A673 (cell line): ENCODE measurements at regions not wholly inside any gene's neighbourhood (a gene's known extent, or its start where the extent isn't known, plus 50 kb on each side); places are given as distances from the start of the nearest gene placed in this dataset.

ENCODE experiments used
- BruUV-seq: library from RNA; stranded (reverse); fragments of 400-500 nt; replicated peaks from 2 replicates; lab custom pipeline; 2021; lab: Mats Ljungman, UMichigan
- CTCF ChIA-PET: fragments of 300-600 bp; sonication (Branson Sonifier 250); formaldehyde crosslinking; loops from one replicate; lab custom pipeline; 2022; ENCODE audit warnings: antibody characterized with exemption; lab: Charles Lee
- POLR2A ChIA-PET: fragments of 300-600 bp; sonication (Branson Sonifier 250); formaldehyde crosslinking; loops from one replicate; lab custom pipeline; 2022; ENCODE audit warnings: antibody characterized with exemption; ENCODE audit not compliant: low non-redundant PET; lab: Charles Lee
- DNase-seq: peaks from one replicate; pipeline ENCODE4 v3.0.0-alpha.2; 2015; ENCODE audit warnings: low spot score
- H3K27ac ChIP-seq: fragments of 200-600 bp; sonication (generic); 2 replicates; pipeline ENCODE4 v1.5.1; 2016; ENCODE audit warnings: mixed run types, low read depth, mild to moderate bottlenecking, mixed read lengths, antibody characterized with exemption, low read length; ENCODE audit not compliant: poor library complexity, severe bottlenecking
- H3K27me3 ChIP-seq: fragments of 200-600 bp; sonication (generic); replicated peaks from 2 replicates; pipeline ENCODE4 v1.6.1; 2017; ENCODE audit warnings: mixed run types, low read depth, mild to moderate bottlenecking, mixed read lengths, antibody characterized with exemption, low read length; ENCODE audit not compliant: insufficient read depth, poor library complexity
- H3K36me3 ChIP-seq: fragments of 200-600 bp; sonication (generic); 2 replicates; pipeline ENCODE4 v1.6.1; 2016; ENCODE audit warnings: mixed run types, mild to moderate bottlenecking, mixed read lengths, antibody characterized with exemption, low read length; ENCODE audit not compliant: insufficient read depth, poor library complexity, severe bottlenecking
- H3K4me1 ChIP-seq: fragments of 200-600 bp; sonication (generic); 2 replicates; pipeline ENCODE4 v1.6.1; 2017; ENCODE audit warnings: mixed run types, mild to moderate bottlenecking, mixed read lengths, antibody characterized with exemption, low read length; ENCODE audit not compliant: insufficient read depth, poor library complexity, severe bottlenecking
- H3K4me3 ChIP-seq: fragments of 200-600 bp; sonication (generic); 2 replicates; pipeline ENCODE4 v1.5.1; 2016; ENCODE audit warnings: low read depth, mixed run types, mild to moderate bottlenecking, mixed read lengths, low read length; ENCODE audit not compliant: poor library complexity, severe bottlenecking
- H3K9me3 ChIP-seq: fragments of 200-600 bp; sonication (generic); 2 replicates; pipeline ENCODE4 v1.6.1; 2016; ENCODE audit warnings: mixed run types, low read depth, mild to moderate bottlenecking, mixed read lengths, antibody characterized with exemption, low read length; ENCODE audit not compliant: poor library complexity, severe bottlenecking
- CTCF ChIP-seq: fragments of 300-800, 200-600 bp; sonication (generic); conservative IDR thresholded peaks from 2 replicates; pipeline ENCODE4 v1.5.1; 2017; ENCODE audit warnings: low read depth, mild to moderate bottlenecking, antibody characterized with exemption, low read length, moderate library complexity, mixed read lengths
- EZH2 ChIP-seq: fragments of 200-600 bp; sonication (generic); IDR thresholded peaks from 2 replicates; pipeline ENCODE4 v1.6.1; 2017; ENCODE audit warnings: borderline replicate concordance, low read depth, mild to moderate bottlenecking, mixed read lengths, antibody characterized with exemption, low read length; ENCODE audit not compliant: poor library complexity, severe bottlenecking
- intact Hi-C: fragments of 100-400 bp; cut with micrococcal nuclease; formaldehyde crosslinking; loops from one replicate; pipeline ENCODE4 v1.10.0; 2022; ENCODE audit not compliant: unreplicated experiment

- no TSS peak for BruUV-seq
Observed at GRCh38 chr10:44047361-44047760, 337.5 kb downstream of the CXCL12 start.

GRCh38 chr10:44046605-44047004 lies 338.3 kb downstream of the CXCL12 start:
- intact Hi-C loops: loop anchor here (10.0 kb wide), 1 partner anchor 352 kb away; no protein-coding TSS in a partner anchor
- TF ChIP-seq EZH2: no peak
- TF ChIP-seq CTCF: no peak
- no peaks in the 10 kb centered on the region for H3K4me1 ChIP-seq
- H3K27ac ChIP-seq: no peak overlapping the region
- DNase-seq: no peak
- H3K4me3 ChIP-seq: no peak overlapping the region
- BruUV-seq: no TSS peak
- H3K36me3 ChIP-seq: no peaks in the 10 kb centered on the region
- ChIA-PET POLR2A (no interaction called here), CTCF (no interaction called here)
- no peaks in the 10 kb centered on the region for H3K27me3 ChIP-seq
- no peaks in the 10 kb centered on the region for H3K9me3 ChIP-seq

More at GRCh38 chr10:44047361-44047760, 337.5 kb downstream of the CXCL12 start:
- H3K4me1 ChIP-seq: no peaks in the 10 kb centered on the region
- no peaks in the 10 kb centered on the region for H3K27me3 ChIP-seq
- no peaks in the 10 kb centered on the region for H3K36me3 ChIP-seq
- H3K4me3 ChIP-seq: no peak overlapping the region
- POLR2A ChIA-PET: no interaction called here
- TF ChIP-seq EZH2 (no peak), CTCF (no peak)
- no peaks in the 10 kb centered on the region for H3K9me3 ChIP-seq
- intact Hi-C loops: loop anchor here (10.0 kb wide), 1 partner anchor 353 kb away; no protein-coding TSS in a partner anchor
- H3K27ac ChIP-seq: no peak overlapping the region
- DNase-seq: no peak
- CTCF ChIA-PET: no interaction called here

- POLR2A ChIA-PET: no interaction called here
- intact Hi-C loops: loop anchor here (10.0 kb wide), 1 partner anchor 350 kb away; no protein-coding TSS in a partner anchor
- CTCF ChIA-PET: no interaction called here
- no peak for DNase-seq
- BruUV-seq: no TSS peak
- TF ChIP-seq CTCF (no peak), EZH2 (no peak)
- Histone ChIP-seq H3K36me3 (no peaks in the 10 kb centered on the region), H3K9me3 (no peaks in the 10 kb centered on the region), H3K27me3 (no peaks in the 10 kb centered on the region), H3K27ac (no peak overlapping the region), H3K4me1 (no peaks in the 10 kb centered on the region), H3K4me3 (no peak overlapping the region)
Observed at GRCh38 chr10:44045020-44045419, 339.9 kb downstream of the CXCL12 start.
